ENCODE measurements at regions not wholly inside any gene's neighbourhood (a gene's known extent, or its start where the extent isn't known, plus 50 kb on each side); places are given as distances from the start of the nearest gene placed in this dataset.
"Not testable (repeated sequence)": the region's sequence is repeated elsewhere in the genome, so short reads cannot be mapped to it uniquely, and the experiment has no call there.

- H2BK5ac ChIP-seq (ENCODE audit: low read length); H3K9ac ChIP-seq (ENCODE audit: low read length); H3K36me3 ChIP-seq (ENCODE audit: control insufficient read depth, insufficient read depth, low read length); H3K79me1 ChIP-seq (ENCODE audit: low read length); H3K4ac ChIP-seq (ENCODE audit: low read depth, low read length); H3K18ac ChIP-seq (ENCODE audit: low read length); H2BK15ac ChIP-seq (replicated peaks; ENCODE audit: low read depth); H3K79me2 ChIP-seq (ENCODE audit: control insufficient read depth, insufficient read depth, low read length); H4K5ac ChIP-seq (ENCODE audit: low read length); DNase-seq; H3K27me3 ChIP-seq (ENCODE audit: insufficient read depth, low read length, poor library complexity); H3K27ac ChIP-seq (ENCODE audit: low read depth, low read length); H3K4me3 ChIP-seq (ENCODE audit: low read length); H3K56ac ChIP-seq (ENCODE audit: low read length); H2AK5ac ChIP-seq (ENCODE audit: low read length); H3K23ac ChIP-seq (ENCODE audit: low read length); H4K8ac ChIP-seq (ENCODE audit: low read depth, low read length); H3K4me1 ChIP-seq (ENCODE audit: control insufficient read depth, low read depth, low read length); H2BK120ac ChIP-seq (ENCODE audit: low read depth, low read length); H3K4me2 ChIP-seq (ENCODE audit: low read length): not testable (repeated sequence)
- WGBS (ENCODE audit: extremely low coverage, insufficient coverage, low lambda C conversion rate) = no CpG with 5 or more reads among the region's 1 CpG
These were observed 87.4 kb upstream of the TGIF2LY start for GRCh38 chrY:3491423-3491822.

- not testable (repeated sequence) for H3K27me3 ChIP-seq (ENCODE audit: insufficient read depth, low read length, poor library complexity); H3K4me2 ChIP-seq (ENCODE audit: low read length); H2BK5ac ChIP-seq (ENCODE audit: low read length); H2BK15ac ChIP-seq (replicated peaks; ENCODE audit: low read depth); H3K4me3 ChIP-seq (ENCODE audit: low read length); H3K18ac ChIP-seq (ENCODE audit: low read length); H3K79me1 ChIP-seq (ENCODE audit: low read length); H3K4me1 ChIP-seq (ENCODE audit: control insufficient read depth, low read depth, low read length); DNase-seq; H4K8ac ChIP-seq (ENCODE audit: low read depth, low read length); H3K79me2 ChIP-seq (ENCODE audit: control insufficient read depth, insufficient read depth, low read length); H4K5ac ChIP-seq (ENCODE audit: low read length); H3K4ac ChIP-seq (ENCODE audit: low read depth, low read length); H3K56ac ChIP-seq (ENCODE audit: low read length); H3K27ac ChIP-seq (ENCODE audit: low read depth, low read length); H3K36me3 ChIP-seq (ENCODE audit: control insufficient read depth, insufficient read depth, low read length); H3K23ac ChIP-seq (ENCODE audit: low read length); H3K9ac ChIP-seq (ENCODE audit: low read length); H2BK120ac ChIP-seq (ENCODE audit: low read depth, low read length); H2AK5ac ChIP-seq (ENCODE audit: low read length)
- no CpG with 5 or more reads among the region's 3 CpGs for WGBS (ENCODE audit: extremely low coverage, insufficient coverage, low lambda C conversion rate)
These were observed 84.3 kb upstream of the TGIF2LY start for GRCh38 chrY:3494539-3494938.

DNA sequence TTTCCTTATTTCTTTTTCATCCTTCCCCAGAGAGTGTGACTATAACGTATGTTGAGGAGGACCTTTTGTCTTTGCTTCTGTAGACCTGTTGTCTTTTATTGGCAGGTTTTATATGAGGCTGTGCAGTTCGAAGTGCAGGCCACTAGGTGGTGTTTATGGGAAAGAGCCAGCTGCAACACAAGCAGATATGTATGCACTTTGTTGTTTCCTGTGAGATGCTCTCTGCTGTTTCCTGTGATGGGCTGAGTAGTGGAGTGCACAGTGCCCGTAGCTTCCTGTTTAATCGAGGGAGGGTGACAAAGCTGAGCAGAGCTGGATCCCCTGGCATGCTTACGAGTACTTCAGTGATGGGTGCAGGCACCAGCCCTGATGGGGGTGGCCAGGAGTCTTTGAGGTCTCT, 51.8 kb upstream of the TGIF2LY start:
- H3K79me1 ChIP-seq (ENCODE audit: low read length); H3K18ac ChIP-seq (ENCODE audit: low read length); H2BK120ac ChIP-seq (ENCODE audit: low read depth, low read length); H3K4me1 ChIP-seq (ENCODE audit: control insufficient read depth, low read depth, low read length); H3K27ac ChIP-seq (ENCODE audit: low read depth, low read length); H3K23ac ChIP-seq (ENCODE audit: low read length); H3K9ac ChIP-seq (ENCODE audit: low read length); H4K8ac ChIP-seq (ENCODE audit: low read depth, low read length); H2BK5ac ChIP-seq (ENCODE audit: low read length); H3K56ac ChIP-seq (ENCODE audit: low read length); H3K4ac ChIP-seq (ENCODE audit: low read depth, low read length); H3K27me3 ChIP-seq (ENCODE audit: insufficient read depth, low read length, poor library complexity); H4K5ac ChIP-seq (ENCODE audit: low read length); H3K4me3 ChIP-seq (ENCODE audit: low read length); H3K4me2 ChIP-seq (ENCODE audit: low read length); H2BK15ac ChIP-seq (replicated peaks; ENCODE audit: low read depth); H2AK5ac ChIP-seq (ENCODE audit: low read length); H3K36me3 ChIP-seq (ENCODE audit: control insufficient read depth, insufficient read depth, low read length); H3K79me2 ChIP-seq (ENCODE audit: control insufficient read depth, insufficient read depth, low read length): not testable (repeated sequence)
- peak; percentile 62 for DNase-seq
- no CpG with 5 or more reads among the region's 5 CpGs for WGBS (ENCODE audit: extremely low coverage, insufficient coverage, low lambda C conversion rate)
